Stomach (tissue), 8 donors: ENCODE measurements at regions not wholly inside any gene's neighbourhood (a gene's known extent, or its start where the extent isn't known, plus 50 kb on each side); places are given as distances from the start of the nearest gene placed in this dataset.

Source experiments
- DNase-seq, 2 donors: peaks; one replicate each; pipeline versions ENCODE4 v3.0.0 to v3.0.0-alpha.2; 2013 to 2019
- H3K27ac ChIP-seq, 5 donors: fragments of 200-600 bp in 4 of 5; sonication (generic) in 4 of 5; one replicate each; pipeline ENCODE4 v1.5.1; 2013 to 2019; ENCODE audit warnings: mild to moderate bottlenecking in 1 of 5, moderate library complexity in 1 of 5
- H3K27me3 ChIP-seq, 3 donors: fragments of 200-600 bp; sonication (generic); one replicate each; pipeline ENCODE4 v1.5.1; 2017 to 2019; ENCODE audit warnings: mixed run types in 1 of 3
- H3K36me3 ChIP-seq, 4 donors: fragments of 200-600 bp; sonication (generic); 1 replicate in 3 of 4; 2 replicates in 1 of 4; pipeline ENCODE4 v1.5.1; 2016 to 2019
- H3K4me1 ChIP-seq, 4 donors: fragments of 200-600 bp; sonication (generic); one replicate each; pipeline ENCODE4 v1.5.1; 2016 to 2019
- H3K4me3 ChIP-seq, 4 donors: fragments of 200-600 bp; sonication (generic) in 3 of 4; one replicate each; pipeline ENCODE4 v1.5.1; 2016 to 2019; ENCODE audit warnings: mild to moderate bottlenecking in 1 of 4
- H3K9me3 ChIP-seq, 4 donors: fragments of 200-600 bp; sonication (generic); one replicate each; pipeline ENCODE4 v1.5.1; 2016 to 2019
- CTCF ChIP-seq, 7 experiments: fragments of 450-650 bp in 4 of 7; fragments of 200-600 bp in 3 of 7; sonication (generic) in 3 of 7; IDR thresholded peaks; one replicate each; pipeline ENCODE4 v1.5.1; 2016 to 2019; ENCODE audit warnings: antibody characterized with exemption in 7 of 7, control low read depth in 2 of 7, mild to moderate bottlenecking in 1 of 7
- EP300 ChIP-seq: sonication (generic); formaldehyde crosslinking; IDR thresholded peaks from one replicate; pipeline ENCODE4 v1.6.1; 2017; ENCODE audit warnings: antibody characterized with exemption
- POLR2A ChIP-seq, 4 donors: fragments of 450-650 bp; IDR thresholded peaks; one replicate each; pipeline ENCODE4 v1.6.1; 2016; ENCODE audit warnings: antibody characterized with exemption in 4 of 4, control low read depth in 2 of 4, mild to moderate bottlenecking in 1 of 4, moderate library complexity in 1 of 4
- POLR2AphosphoS5 ChIP-seq, 3 donors: sonication (generic); formaldehyde crosslinking; IDR thresholded peaks; one replicate each; pipeline ENCODE4 v1.6.1; 2016; ENCODE audit warnings: antibody characterized with exemption in 3 of 3
- WGBS, 5 donors: extraction: QIAGEN DNeasy Blood & Tissue Kit in 3 of 5; methylation state at CpG; one replicate each; pipeline versions ENCODE4 v1.1.5 to v1.1.7; 2013 to 2018; 5-methylcytosine and 5-hydroxymethylcytosine counted together
- intact Hi-C: fragments of 100-400 bp; cut with DNase I; formaldehyde crosslinking; loops from one replicate; pipeline ENCODE4 v1.15.1; 2023; ENCODE audit warnings: low total_unique reads
- donor health status: healthy with polysubstance abuse.
- donor health status: Bipolar disorder and iron deficiency.
- donor health status: healthy.

GRCh38 chr5:44640945-44641456 is 167.7 kb upstream of the MRPS30 start:
- peaks cover 0 to 3% (median 0%) of the 10 kb centered on the region in 4 donors for H3K4me1 ChIP-seq
- H3K27me3 ChIP-seq, result no peaks in the 10 kb centered on the region
- no peak overlapping the region for H3K4me3 ChIP-seq
- intact Hi-C loops, result no loop called here
- WGBS, 5 donors, result 85 to 96% (median 92%) methylated on average over 5 of the region's 5 CpGs
- no peaks in the 10 kb centered on the region for H3K36me3 ChIP-seq
- no peak overlapping the region for H3K27ac ChIP-seq
- no peak for DNase-seq
- TF ChIP-seq POLR2A (IDR thresholded peaks at IDR 0.05), result no peak
- TF ChIP-seq POLR2AphosphoS5 (IDR thresholded peaks at IDR 0.05), result no peak
- peaks cover 0 to 14% (median 0%) of the 10 kb centered on the region in 4 donors for H3K9me3 ChIP-seq

GRCh38 chr5:44637916-44638869 is 170.6 kb upstream of the MRPS30 start:
- Histone ChIP-seq H3K9me3 (peaks cover 0 to 14% (median 0%) of the 10 kb centered on the region in 4 donors), H3K27me3 (no peaks in the 10 kb centered on the region), H3K27ac (no peak overlapping the region), H3K4me1 (no peaks in the 10 kb centered on the region), H3K36me3 (no peaks in the 10 kb centered on the region), H3K4me3 (no peak overlapping the region)
- WGBS, 5 donors, result 70 to 76% (median 75%) methylated on average over 12 of the region's 12 CpGs
- intact Hi-C loops, result no loop called here
- DNase-seq, result no peak
- no peak for TF ChIP-seq POLR2A (IDR thresholded peaks at IDR 0.05)

GRCh38 chr5:44632344-44632743 is 176.4 kb upstream of the MRPS30 start:
- 78 to 90% (median 81%) methylated on average over 1 of the region's 1 CpG for WGBS, 5 donors
- no peaks in the 10 kb centered on the region for H3K27me3 ChIP-seq
- H3K9me3 ChIP-seq, result no peaks in the 10 kb centered on the region
- no peak overlapping the region for H3K27ac ChIP-seq
- no peak overlapping the region for H3K4me3 ChIP-seq
- H3K36me3 ChIP-seq, result no peaks in the 10 kb centered on the region
- TF ChIP-seq EP300 (no peak), CTCF (IDR thresholded peaks at IDR 0.05) (no peak), POLR2A (IDR thresholded peaks at IDR 0.05) (no peak), POLR2AphosphoS5 (IDR thresholded peaks at IDR 0.05) (no peak)
- intact Hi-C loops, result no loop called here
- no peak for DNase-seq
- H3K4me1 ChIP-seq, result no peaks in the 10 kb centered on the region

- TF ChIP-seq POLR2A (IDR thresholded peaks at IDR 0.05), result no peak
- no peak for TF ChIP-seq CTCF (IDR thresholded peaks at IDR 0.05)
- no peak for TF ChIP-seq POLR2AphosphoS5 (IDR thresholded peaks at IDR 0.05)
- no peak for TF ChIP-seq EP300
- intact Hi-C loops, result no loop called here
- no peak for DNase-seq
- Histone ChIP-seq H3K4me1 (no peaks in the 10 kb centered on the region), H3K4me3 (no peak overlapping the region), H3K36me3 (no peaks in the 10 kb centered on the region), H3K9me3 (no peaks in the 10 kb centered on the region), H3K27me3 (no peaks in the 10 kb centered on the region), H3K27ac (no peak overlapping the region)
These were observed 181.9 kb upstream of the MRPS30 start for GRCh38 chr5:44626846-44627245.

GRCh38 chr5:44622331-44622730 is 186.4 kb upstream of the MRPS30 start:
- Histone ChIP-seq H3K4me1 (no peaks in the 10 kb centered on the region), H3K36me3 (no peaks in the 10 kb centered on the region), H3K9me3 (no peaks in the 10 kb centered on the region), H3K4me3 (no peak overlapping the region), H3K27ac (no peak overlapping the region), H3K27me3 (no peaks in the 10 kb centered on the region)
- 59 to 86% (median 77%) methylated on average over 4 of the region's 4 CpGs for WGBS, 5 donors
- TF ChIP-seq EP300 (no peak), POLR2AphosphoS5 (IDR thresholded peaks at IDR 0.05) (no peak), POLR2A (IDR thresholded peaks at IDR 0.05) (no peak), CTCF (IDR thresholded peaks at IDR 0.05) (no peak)
- intact Hi-C loops, result no loop called here
- DNase-seq, result no peak
